Urinary bladder (tissue), 3 donors: ENCODE measurements at regions not wholly inside any gene's neighbourhood (a gene's known extent, or its start where the extent isn't known, plus 50 kb on each side); places are given as distances from the start of the nearest gene placed in this dataset.

Experiments used
- DNase-seq: peaks from one replicate; pipeline ENCODE4 v3.0.0-alpha.2; 2015; ENCODE audit errors: extremely low spot score
- H3K27ac ChIP-seq: one replicate; pipeline ENCODE4 v1.5.1; 2013; ENCODE audit warnings: low read depth, mild to moderate bottlenecking, moderate library complexity
- H3K36me3 ChIP-seq: one replicate; pipeline ENCODE4 v1.6.1; 2013; ENCODE audit warnings: mild to moderate bottlenecking, moderate library complexity; ENCODE audit not compliant: insufficient read depth
- H3K4me1 ChIP-seq: one replicate; pipeline ENCODE4 v1.6.1; 2013; ENCODE audit warnings: mild to moderate bottlenecking, moderate library complexity; ENCODE audit not compliant: insufficient read depth
- H3K4me3 ChIP-seq: one replicate; pipeline ENCODE4 v1.5.1; 2013; ENCODE audit warnings: low read depth, low read length
- WGBS: extraction: QIAGEN DNeasy Blood & Tissue Kit; methylation state at CpG from one replicate; pipeline ENCODE4 v1.1.7; 2013; 5-methylcytosine and 5-hydroxymethylcytosine counted together
- donor health status: healthy with polysubstance abuse.
- donor health status: healthy.

DNA sequence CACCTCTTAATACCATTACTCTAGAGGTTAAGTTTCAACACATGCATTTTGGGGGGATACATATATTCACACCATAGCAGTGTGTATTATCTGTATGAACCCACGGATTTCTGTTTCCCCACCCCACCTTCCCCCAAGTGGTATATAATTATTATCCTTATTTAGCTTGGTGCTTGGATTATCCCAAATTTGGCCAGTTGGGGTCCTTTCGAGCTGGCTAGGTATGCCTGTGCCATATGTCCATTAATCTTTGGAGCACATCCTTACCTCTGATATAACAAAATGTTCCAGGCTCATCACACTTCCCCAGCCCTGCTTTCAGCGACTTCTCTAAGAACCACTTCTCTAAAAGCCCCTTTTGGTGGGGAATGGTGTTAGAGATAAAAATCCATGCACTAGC lies 118.7 kb upstream of the MLIP start:
- Histone ChIP-seq H3K4me1 (no peaks in the 10 kb centered on the region), H3K4me3 (no peak overlapping the region), H3K36me3 (no peaks in the 10 kb centered on the region), H3K27ac (no peak overlapping the region)
- DNase-seq = no peak
- 92% methylated on average over 3 of the region's 3 CpGs for WGBS

DNA sequence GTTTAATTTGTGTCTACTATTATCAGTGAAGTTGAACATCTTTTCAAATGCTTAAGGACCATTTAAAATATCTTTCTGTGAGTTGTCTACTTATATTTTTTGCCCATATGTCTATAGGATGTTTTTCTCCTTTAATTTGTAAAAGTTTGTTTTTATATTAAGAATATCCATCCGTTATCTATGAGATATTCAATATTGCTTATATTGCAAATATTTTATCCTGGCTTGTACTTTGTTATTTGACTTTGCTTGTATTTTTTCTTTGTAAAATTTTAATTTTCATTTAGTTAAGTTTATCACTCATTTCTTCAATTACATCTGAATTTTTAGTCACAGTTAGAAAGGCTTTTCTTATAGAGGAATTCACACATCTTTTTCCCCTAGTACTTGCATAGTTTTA lies 117.0 kb upstream of the MLIP start:
- no peak overlapping the region for H3K4me3 ChIP-seq
- H3K4me1 ChIP-seq = no peaks in the 10 kb centered on the region
- no peaks in the 10 kb centered on the region for H3K36me3 ChIP-seq
- WGBS = 92% methylated on average over 1 of the region's 1 CpG
- no peak for DNase-seq
- no peak overlapping the region for H3K27ac ChIP-seq

DNA sequence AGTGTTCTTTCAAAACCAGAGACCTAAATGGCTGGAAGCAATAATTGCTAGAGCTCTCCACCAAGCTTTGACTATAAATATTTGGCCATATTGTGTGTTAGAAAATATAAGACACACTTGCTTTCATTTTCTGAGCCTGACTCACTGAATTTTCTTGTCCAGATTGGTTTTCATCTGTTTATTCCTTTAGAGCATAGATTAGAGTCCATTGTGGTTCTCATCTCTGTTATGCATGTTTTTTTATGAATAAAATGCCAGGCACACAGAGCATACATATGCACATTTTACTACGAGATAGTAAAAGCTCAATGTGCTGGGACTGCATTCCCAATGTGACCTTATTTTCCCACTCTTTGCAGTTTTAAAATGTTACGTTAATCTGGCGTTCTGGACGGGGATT lies 115.3 kb upstream of the MLIP start:
- DNase-seq = no peak
- Histone ChIP-seq H3K4me3 (no peak overlapping the region), H3K4me1 (no peaks in the 10 kb centered on the region), H3K36me3 (no peaks in the 10 kb centered on the region), H3K27ac (no peak overlapping the region)
- WGBS = 82% methylated on average over 4 of the region's 4 CpGs

DNA sequence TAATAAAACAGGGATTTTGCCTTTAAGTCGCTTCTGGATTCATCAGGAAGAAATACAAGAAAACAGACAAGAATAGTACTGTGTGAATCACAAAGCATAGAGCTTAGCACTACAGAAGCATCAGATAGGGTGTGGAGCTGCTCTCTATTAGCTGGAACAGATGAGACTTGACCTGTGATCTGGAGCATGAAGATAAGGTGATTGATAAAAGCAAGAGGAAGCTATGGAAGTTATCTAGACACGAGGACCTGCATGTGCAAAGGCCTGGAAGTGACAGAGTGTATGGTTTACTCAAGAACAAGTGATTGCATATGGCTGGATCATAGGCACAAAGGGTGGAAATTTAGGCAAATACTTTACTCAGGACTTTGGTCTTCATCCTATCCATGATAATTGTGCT lies 112.9 kb upstream of the MLIP start:
- no peaks in the 10 kb centered on the region for H3K36me3 ChIP-seq
- H3K4me1 ChIP-seq = no peaks in the 10 kb centered on the region
- no peak for DNase-seq
- H3K4me3 ChIP-seq = no peak overlapping the region
- 79% methylated on average over 2 of the region's 2 CpGs for WGBS
- no peak overlapping the region for H3K27ac ChIP-seq

DNA sequence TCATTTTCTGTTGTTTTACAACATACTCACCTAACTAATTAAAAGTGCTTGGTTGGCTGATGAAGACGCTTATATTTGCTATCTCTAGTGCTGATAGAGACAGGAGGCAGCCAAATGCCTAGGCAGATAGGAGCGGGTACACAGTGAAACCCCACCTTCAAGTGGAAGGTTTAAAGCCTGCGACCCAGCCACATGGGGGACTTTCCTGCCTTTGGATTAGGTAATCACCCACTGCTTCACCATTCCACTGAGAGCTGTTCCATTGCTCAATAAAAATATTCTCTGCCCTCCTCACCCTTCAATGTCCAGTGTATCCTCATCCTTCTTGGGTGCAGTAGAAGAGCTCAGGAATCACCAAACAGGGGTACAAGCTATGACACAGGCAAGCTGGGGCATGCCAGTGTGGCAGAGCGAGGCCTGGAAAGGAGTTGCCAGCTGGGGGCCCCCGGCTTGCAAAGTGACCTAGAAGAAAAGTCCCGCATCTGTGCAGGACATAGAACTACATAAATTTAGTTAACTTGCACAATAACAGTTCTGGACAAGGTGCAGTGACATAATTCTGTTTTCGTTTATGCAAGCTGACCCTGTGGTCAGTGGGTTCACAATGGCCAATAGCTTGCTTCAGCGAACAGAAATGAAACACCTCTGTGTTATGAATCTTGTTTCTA lies 112.0 kb upstream of the MLIP start:
- Histone ChIP-seq H3K36me3 (no peaks in the 10 kb centered on the region), H3K4me3 (no peak overlapping the region), H3K27ac (no peak overlapping the region), H3K4me1 (no peaks in the 10 kb centered on the region)
- 96% methylated on average over 8 of the region's 8 CpGs for WGBS
- DNase-seq = no peak

DNA sequence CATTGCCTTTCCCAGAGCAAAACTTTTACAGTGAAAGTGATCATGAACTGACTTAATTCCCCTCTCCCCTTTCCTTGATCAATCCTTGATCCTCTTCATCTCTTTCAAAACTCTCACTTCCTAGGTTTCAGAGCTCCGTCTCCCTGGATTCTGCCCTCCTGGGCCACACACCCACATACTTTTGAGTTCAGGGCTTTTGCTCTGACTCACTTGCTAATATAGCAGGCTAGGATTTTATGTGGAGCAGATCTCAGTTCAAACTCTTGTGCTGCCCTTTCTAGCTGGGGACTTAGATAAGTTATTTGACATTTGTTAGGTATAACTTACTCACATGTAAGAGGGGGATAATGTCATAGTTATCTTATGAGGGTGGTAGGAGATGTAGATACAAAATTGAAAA lies 109.1 kb upstream of the MLIP start:
- H3K4me3 ChIP-seq = no peak overlapping the region
- H3K36me3 ChIP-seq = no peaks in the 10 kb centered on the region
- H3K27ac ChIP-seq = no peak overlapping the region
- DNase-seq = no peak
- H3K4me1 ChIP-seq = no peaks in the 10 kb centered on the region
- 83% methylated on average over 1 of the region's 1 CpG for WGBS

DNA sequence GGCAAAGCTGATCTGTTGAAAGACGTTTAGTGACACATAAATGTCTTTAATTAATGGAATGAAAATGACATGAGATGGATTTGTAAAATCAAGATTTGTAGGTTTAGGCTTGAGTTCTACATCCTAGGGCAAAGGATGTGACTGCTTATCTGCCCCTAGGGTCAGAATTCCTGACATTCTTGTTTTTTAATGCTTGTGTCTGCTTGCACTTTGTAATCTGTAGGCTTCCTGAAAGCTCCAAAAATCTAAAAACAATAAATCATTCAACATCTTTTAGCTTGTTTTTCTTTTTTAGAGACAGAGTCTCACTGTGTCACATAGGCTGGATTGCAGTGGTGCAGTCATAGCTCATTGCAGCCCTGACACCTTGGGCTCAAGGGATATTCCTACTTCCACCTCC lies 107.9 kb upstream of the MLIP start:
- Histone ChIP-seq H3K4me1 (no peaks in the 10 kb centered on the region), H3K4me3 (no peak overlapping the region), H3K36me3 (no peaks in the 10 kb centered on the region), H3K27ac (no peak overlapping the region)
- 51% methylated on average over 1 of the region's 1 CpG for WGBS
- DNase-seq = no peak

DNA sequence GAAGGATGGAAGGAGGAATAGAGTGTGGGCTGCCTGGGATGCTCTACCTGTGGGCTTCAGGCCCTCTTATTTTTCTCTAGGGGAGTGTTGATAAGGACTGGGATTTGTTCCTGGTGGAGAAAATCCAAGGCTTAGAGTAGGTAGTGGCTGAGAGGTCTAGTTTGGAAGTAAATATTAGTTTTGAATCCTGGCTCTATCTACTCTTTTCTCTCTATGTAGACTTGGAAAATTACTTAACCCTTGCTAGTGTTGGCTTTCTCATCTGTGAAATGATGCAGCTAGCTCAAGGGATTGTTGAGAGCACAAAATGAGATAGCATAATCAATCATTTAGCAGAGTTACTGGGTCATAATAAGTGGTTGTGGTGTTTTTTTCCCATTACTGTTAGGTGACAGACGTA lies 102.7 kb upstream of the MLIP start:
- no peak overlapping the region for H3K4me3 ChIP-seq
- H3K4me1 ChIP-seq = no peaks in the 10 kb centered on the region
- no peak overlapping the region for H3K27ac ChIP-seq
- no peak for DNase-seq
- H3K36me3 ChIP-seq = no peaks in the 10 kb centered on the region
- WGBS = 91% methylated on average over 1 of the region's 1 CpG

DNA sequence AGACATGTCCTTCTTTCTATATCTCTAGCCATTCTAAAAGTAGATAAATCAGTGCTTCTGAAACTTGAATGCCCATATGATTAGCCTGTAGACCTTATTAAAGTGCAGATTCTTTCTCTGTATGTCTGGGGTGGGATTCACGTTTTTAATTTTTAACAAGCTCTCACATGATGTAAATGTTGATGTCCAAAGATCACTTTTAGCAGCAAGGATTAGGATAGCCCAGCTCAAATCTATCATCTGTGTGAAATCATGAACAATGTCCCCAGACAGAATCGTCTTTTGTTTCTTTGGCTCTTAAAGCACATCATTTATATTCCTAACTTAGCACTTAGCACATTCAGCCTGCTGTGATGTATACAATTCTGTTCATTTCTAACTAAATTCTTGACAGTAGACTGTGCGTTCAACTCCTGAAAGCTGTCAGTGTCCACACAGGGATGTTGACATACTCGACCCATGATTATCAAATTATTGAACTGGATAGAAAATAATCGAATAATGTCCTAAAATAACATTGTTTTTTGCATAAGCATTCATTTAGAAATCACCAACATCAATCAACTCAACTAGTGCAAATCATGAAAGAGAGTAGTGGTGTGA lies 102.1 kb upstream of the MLIP start:
- Histone ChIP-seq H3K4me3 (no peak overlapping the region), H3K27ac (no peak overlapping the region), H3K36me3 (no peaks in the 10 kb centered on the region), H3K4me1 (no peaks in the 10 kb centered on the region)
- no peak for DNase-seq
- WGBS = 78% methylated on average over 5 of the region's 5 CpGs

DNA sequence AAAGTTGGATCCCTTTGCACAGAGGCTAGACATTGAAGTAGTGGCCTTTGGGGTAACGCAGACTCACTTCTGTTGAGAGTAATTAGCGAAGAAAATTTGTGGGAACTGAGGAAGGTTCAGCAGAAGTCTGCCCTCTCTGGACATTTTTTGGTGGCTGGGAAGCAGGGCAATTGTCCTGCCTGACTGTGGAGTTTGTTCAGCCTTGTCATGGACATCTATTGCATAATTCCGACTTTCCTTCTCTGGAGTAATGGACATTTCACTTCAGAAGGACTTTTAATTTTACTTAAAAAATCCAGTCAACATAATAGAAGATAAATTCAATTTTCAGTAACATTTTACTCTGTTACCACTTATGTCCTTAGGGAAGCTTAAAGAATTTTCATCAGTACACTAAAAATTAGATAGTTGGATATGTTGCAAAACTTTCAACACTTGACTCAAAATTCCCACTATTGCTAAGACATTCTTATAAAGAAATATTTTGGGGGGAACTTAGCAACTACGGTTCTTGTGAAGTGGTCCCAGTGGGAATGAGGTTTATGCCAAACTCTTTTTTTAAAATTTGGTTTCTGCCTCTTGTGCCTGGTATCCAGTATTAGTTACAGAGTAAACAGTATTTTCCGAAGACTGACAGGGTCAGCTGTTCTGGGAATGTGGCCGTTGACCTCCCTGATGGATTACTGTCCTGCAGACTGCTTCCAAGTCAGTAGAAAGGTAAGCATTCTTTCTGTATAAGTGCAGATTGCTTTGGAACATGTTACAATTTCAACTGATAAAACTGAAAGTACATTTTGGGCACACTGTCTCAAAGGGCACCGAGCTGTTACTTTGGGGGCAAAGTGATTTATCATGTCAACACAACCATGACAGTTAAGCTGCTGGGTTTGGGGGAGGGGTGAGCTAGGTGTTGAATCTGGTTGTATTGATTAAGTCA lies 100.6 kb upstream of the MLIP start:
- H3K27ac ChIP-seq = no peak overlapping the region
- WGBS = 72% methylated on average over 7 of the region's 7 CpGs
- no peaks in the 10 kb centered on the region for H3K4me1 ChIP-seq
- H3K36me3 ChIP-seq = no peaks in the 10 kb centered on the region
- H3K4me3 ChIP-seq = no peak overlapping the region
- DNase-seq = no peak

DNA sequence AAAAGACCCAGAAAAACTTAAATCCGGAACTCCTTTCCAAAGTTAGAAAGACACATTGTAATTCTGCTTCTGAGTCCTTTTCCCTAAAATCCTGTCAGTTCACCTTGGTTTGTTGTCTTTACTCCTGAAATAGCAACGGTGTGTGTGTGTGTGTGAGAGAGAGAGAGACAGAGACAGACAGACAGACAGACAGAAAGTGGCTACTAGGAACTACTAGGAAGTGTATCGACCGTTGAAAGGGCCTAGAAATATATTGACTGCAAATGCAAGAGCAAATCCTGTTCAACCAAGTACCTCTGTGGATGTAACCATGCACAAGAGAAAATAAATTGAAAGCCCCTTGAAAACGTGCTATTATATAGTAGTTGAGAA lies 100.0 kb upstream of the MLIP start:
- 77% methylated on average over 5 of the region's 5 CpGs for whole genome bisulfite sequencing
- no peak overlapping the region for H3K4me3 ChIP-seq
- no peaks in the 10 kb centered on the region for H3K36me3 ChIP-seq
- no peaks in the 10 kb centered on the region for H3K4me1 ChIP-seq
- no peak for DNase-seq
- no peak overlapping the region for H3K27ac ChIP-seq

DNA sequence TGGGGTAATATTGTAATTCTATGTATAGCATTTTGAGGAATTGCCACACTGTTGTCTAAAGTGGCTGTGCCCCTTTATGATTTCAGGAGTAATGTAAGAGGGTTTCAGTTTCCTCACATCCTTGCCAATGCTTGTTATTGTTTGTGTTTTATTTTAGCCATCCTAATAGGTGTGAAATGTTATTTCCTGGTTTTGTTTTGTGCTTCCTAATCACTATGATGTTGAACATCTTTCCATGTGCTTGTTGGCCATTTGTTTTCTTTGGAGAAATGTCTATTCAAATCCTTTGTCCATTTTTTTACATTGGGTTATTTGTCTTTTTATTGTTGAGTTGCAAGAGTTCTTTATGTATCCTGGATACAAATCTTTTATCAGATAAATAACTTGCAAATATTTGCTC lies 97.3 kb upstream of the MLIP start:
- Histone ChIP-seq H3K36me3 (no peaks in the 10 kb centered on the region), H3K27ac (no peak overlapping the region), H3K4me3 (no peak overlapping the region), H3K4me1 (no peaks in the 10 kb centered on the region)
- no peak for DNase-seq

DNA sequence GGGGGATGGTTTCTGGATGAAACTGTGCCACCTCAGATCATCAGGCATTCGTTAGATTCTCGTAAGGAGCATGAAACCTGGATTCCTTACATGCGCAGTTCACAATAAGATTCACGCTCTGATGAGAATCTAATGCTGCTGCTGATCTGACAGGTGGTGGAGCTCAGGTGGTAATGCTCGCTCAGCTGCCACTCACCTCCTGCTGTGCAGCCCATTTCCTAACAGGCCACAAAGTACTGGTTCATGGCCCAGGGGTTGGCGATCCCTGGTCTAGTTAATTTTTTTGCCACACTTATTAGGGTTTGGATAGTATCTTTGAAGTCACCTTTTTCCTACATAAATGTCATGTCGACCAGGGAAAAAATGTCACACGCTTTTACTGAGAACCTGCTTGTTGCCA lies 96.8 kb upstream of the MLIP start:
- Histone ChIP-seq H3K4me3 (no peak overlapping the region), H3K36me3 (no peaks in the 10 kb centered on the region), H3K27ac (no peak overlapping the region), H3K4me1 (no peaks in the 10 kb centered on the region)
- no peak for DNase-seq
- 94% methylated on average over 8 of the region's 8 CpGs for WGBS

DNA sequence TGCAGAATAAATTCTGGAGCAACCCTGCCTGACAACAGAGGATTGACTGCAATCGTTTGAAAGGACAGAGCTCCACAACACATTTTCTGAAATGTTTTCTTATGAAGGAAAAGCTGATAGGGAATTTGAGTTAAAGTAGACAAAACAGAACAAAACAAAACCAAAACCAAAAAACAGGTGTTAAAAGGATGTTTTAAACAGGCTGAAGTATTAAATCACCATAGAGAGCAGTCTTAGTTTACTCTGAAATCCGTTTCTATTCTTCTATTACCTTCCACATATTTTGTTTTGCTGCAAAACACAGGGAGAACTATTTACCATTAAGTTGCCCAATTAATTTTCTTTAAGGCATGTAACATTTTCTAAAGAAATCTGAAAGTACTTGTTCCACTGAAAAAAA lies 93.4 kb upstream of the MLIP start:
- Histone ChIP-seq H3K36me3 (no peaks in the 10 kb centered on the region), H3K4me3 (no peak overlapping the region), H3K27ac (no peak overlapping the region), H3K4me1 (no peaks in the 10 kb centered on the region)
- DNase-seq = no peak
- WGBS = 52% methylated on average over 2 of the region's 2 CpGs
